ENCODE measurements at regions not wholly inside any gene's neighbourhood (a gene's known extent, or its start where the extent isn't known, plus 50 kb on each side); places are given as distances from the start of the nearest gene placed in this dataset.
"Not testable (repeated sequence)": the region's sequence is repeated elsewhere in the genome, so short reads cannot be mapped to it uniquely, and the experiment has no call there.

DNA sequence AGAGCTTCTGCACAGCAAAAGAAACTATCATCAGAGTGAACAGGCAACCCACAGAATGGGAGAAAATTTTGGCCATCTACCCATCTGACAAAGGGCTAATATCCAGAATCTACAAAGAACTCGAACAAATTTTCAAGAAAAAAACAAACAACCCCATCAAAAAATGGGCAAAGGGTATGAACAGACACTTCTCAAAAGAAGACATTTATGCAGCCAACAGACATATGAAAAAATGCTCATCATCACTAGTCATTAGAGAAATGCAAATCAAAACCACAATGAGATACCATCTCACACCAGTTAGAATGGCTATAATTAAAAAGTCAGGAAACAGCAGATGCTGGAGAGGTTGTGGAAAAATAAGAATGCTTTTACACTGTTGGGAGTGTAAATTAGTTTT is 340.6 kb downstream of the TFAP2B start:
- not testable (repeated sequence) for DNase-seq

GRCh38 chr6:51161752-51162151 is 343.1 kb downstream of the TFAP2B start:
- no peak for DNase-seq

- DNase-seq = no peak
Measured at GRCh38 chr6:51163843-51164529, 345.3 kb downstream of the TFAP2B start.

DNA sequence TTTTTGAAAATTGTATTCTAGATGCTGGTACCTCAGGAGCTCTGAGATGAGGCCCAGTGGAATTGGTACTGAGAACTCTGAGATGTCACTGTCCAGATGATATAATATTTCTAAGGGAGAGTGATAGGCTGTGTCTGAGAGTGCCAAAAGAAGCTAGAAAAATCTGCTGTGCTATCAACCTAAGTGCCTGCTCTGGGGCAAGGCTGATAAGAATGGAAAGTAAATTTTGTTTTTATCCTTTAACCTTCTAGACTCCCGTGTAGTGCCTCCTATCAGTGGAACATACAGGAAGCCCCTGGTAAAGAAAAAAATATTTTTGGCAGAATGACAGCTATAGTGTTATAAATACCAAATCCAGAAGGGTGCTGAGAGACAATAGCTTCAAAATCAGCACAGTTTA is 348.2 kb downstream of the TFAP2B start:
- no peak for DNase-seq

DNA sequence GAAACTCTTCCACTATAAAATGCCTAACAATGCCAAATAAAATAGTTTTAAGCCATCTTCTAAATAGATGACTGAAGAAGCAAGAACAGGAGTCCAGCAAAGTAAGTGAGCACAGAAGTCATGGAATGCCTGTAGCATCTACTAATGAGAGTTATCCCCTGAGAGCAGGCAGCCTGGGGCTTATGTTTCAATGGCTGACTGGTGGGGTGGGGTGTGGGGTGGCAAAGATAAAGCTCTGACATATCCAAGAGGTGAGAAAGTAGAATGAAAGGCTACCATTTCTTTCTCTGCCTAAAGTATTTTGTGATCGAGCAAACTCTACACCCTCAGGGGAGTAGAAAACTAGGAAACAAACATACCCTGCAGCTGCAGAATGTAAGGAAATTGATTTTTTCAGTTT is 348.8 kb downstream of the TFAP2B start:
- DNase-seq = no peak

DNA sequence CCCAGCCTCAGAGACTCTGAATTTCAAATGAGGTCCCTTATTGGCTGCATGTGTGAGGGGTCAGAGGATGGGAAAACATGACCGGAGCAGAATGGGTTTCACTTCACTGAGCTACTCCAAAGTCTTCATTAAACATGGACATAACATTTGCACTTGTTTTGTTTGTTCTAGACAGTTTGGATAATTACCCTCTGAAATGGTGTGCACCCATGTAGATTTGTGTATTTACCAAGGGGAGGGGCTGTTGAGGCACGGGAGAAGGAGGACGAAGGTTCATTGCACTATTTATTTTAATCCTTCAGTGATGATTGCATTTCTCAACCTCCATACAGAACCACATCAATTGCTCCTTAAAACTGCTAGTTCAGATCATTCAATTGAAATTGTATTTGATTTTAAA is 364.2 kb downstream of the TFAP2B start:
- DNase-seq = no peak

DNA sequence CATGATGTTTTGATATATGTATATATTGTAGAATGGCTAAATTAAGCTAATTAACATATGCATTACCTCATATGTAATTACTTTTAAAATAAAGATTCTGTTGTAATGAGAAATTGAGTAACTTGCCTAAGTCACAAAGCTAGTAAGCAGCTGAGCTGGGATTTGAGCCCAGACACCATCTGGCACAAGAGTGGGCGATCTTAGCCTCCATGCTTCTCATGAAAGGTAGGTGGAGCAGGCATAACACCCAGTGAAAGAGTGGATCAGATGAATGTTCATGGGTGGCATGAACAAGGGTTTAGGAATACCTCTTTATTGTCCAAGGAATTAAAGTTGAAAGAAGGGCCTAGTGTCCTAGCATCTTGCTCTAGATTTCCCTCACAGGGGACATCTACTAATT is 365.4 kb downstream of the TFAP2B start:
- no peak for DNase-seq

DNA sequence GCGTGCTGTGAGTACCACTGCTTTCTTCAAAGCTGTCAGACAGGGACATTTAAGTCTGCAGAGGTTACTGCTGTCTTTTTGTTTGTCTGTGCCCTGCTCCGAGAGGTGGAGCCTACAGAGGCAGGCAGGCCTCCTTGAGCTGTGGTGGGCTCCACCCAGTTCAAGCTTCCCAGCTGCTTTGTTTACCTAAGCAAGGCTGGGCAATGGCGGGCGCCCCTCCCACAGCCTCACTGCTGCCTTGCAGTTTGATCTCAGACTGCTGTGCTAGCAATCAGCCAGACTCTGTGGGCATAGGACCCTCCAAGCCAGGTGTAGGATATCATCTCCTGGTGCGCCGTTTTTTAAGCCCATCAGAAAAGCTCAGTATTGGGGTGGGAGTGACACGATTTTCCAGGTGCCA is 374.5 kb downstream of the TFAP2B start:
- DNase-seq = not testable (repeated sequence)

- DNase-seq = no peak
Measured at GRCh38 chr6:51199105-51199552, 380.5 kb downstream of the TFAP2B start.

DNA sequence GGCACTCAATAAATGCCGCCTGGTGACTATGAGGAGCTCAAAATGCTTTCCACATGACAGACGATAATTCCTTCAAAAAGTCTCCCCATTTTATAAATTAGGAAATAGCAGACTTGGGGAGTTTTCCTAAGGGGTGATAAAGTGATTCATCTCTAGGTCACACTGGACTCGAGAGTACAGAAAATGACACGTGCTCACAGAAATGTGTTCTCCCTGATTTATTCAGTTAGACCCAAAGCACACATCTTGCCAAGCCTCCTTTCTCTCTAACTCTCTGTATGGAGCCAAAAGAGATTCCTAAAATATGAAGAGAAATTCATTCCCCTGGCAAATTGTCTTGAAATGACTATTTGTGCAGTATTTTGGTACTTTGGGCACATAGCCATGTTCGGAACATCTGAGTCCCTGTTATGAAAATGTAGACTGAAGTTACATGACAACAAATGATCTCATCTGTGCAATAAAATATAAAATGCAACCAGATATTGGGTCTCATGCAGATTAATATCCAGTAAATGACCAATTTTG is 381.1 kb downstream of the TFAP2B start:
- DNase-seq = no peak

DNA sequence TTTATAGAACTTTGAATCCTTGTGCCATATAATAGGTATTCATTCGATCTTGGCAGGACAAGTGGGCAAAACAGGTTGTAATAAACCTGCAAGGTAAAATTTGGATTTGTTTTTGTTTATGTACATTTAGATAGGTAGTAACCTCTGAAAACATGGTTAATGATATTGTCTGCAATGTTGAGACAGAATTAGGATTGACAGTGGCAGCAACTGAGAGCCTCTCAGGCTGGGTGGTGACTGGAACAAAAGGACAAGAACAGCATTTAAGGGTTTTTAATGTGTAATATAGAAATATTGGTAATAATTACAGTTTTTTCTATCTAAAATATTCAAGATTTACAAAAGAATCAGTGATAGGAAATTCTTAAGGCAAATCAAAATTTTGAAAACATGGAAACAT is 382.0 kb downstream of the TFAP2B start:
- no peak for DNase-seq

- DNase-seq = not testable (repeated sequence)
Measured at GRCh38 chr6:51202653-51203052, 384.0 kb downstream of the TFAP2B start.

- no peak for DNase-seq
Measured at GRCh38 chr6:51203504-51203903, 384.8 kb downstream of the TFAP2B start.

DNA sequence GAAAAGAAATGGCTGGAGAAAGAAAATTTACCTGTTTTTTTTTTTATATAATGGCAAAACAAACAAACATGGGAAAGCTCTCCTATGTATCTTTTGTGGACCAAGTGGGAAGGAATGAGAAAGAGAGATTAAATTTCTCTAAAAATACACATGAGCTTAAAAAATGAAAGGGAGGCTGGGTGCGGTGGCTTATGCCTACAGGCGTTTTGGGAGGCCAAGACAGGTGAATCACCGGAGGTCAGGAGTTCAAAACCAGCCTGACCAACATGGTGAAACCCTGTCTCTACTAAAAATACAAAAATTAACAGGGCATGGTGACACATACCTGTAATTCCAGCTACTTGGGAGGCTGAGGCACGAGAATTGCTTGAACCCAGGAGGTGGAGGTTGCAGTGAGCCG is 388.0 kb downstream of the TFAP2B start:
- DNase-seq = not testable (repeated sequence)

DNA sequence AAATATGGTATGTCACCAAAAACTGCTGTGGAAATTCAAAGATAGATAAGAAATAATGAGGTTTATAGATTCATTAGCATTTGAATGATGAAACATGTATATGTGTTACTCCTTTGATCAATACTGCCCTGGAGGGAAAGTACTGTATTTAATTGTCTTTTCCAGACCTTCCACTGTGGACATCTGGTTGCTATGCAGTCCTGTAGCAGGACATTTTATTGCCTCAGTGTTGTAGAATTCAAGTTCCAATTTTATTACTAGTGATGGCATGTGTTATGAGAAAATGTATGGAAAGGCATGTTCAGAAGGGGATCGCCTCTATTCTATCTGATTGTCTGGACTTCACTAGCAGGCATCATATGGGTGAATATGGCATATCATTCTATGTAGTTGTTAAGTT is 391.0 kb downstream of the TFAP2B start:
- no peak for DNase-seq

DNA sequence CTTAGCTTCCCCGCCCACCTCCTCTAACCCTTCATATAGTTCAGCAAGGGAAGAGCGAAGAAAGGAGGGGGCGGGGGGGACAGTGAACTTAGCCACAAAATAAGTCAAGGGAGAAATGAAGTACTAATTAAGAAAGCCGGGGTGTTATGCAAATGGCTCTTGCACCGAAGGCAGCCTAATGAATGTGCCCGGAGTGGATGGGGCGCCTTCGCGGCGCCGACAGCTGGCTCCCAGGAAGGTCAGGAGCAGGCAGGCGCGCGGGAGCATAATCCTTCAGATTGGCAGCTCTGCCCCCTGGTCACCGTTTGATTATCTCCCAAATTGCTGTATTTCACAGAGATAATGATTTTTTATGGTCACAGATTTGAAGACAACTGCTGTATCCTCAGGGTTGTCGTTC is 395.1 kb downstream of the TFAP2B start:
- DNase-seq = no peak

DNA sequence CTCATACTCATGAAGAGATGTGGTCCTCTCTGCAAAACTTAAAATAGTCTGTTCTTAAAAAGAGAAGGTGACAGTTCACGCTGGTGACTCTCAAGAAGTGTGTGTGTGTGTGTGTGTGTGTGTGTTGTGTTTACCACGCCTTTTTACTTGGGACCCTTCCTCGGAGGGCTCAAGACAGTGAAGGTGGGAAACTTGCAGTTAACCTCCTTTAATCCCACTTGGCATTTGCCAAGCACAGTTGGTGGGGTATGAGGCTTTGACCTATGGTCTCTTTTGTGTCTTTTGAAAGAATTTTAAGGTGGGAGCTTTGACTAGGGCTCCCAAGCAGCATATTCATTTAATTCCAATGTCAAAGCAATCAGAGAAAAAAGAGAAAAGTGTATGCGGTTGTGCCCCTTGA is 395.8 kb downstream of the TFAP2B start:
- DNase-seq = no peak

GRCh38 chr6:51218181-51218580 is 399.5 kb downstream of the TFAP2B start:
- no peak for DNase-seq

GRCh38 chr6:51224580-51225240 is 406.0 kb downstream of the TFAP2B start:
- DNase-seq = not testable (repeated sequence)

- DNase-seq = no peak
Measured at GRCh38 chr6:51241376-51241775, 422.7 kb downstream of the TFAP2B start.

DNA sequence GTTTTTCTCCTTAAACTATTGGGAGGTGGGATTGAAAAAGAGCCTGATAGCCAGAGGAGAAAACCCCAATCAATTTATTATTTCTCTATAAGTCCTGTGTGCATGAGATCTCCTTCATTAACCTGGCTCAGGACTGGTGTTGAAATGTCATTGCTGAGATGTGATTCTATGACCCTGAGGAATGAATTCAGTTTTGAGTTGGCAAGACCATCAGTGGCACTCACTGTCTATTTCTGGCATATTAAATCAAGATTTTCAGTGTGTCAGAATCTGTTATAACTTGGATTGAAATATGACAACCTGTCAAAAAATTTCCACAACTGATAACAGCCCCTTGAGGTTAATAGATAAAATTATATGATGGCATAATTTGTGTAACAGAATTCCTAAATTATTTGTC is 431.1 kb downstream of the TFAP2B start:
- no peak for DNase-seq

GRCh38 chr6:51250317-51250716 is 431.6 kb downstream of the TFAP2B start:
- DNase-seq = no peak

GRCh38 chr6:51257938-51258337 is 439.3 kb downstream of the TFAP2B start:
- DNase-seq = no peak

DNA sequence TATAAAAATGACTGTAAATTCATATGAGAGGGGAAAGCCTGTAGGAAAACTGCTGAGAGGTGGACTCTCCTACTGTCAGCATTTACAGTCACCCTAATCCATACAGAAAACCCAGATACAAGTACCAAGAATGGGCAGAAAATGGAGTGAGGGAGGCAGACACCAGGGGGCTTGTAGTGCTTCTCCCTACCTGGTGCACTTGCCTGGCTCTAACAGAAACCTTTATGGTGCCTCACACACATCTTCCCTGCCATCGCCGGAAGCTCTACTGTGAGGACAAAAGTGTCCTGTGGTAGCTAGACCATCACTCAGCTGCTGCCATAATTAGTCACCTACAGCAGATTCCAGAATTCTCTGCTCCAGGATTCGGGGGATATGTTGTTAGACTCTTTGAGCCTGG is 441.3 kb downstream of the TFAP2B start:
- no peak for DNase-seq

GRCh38 chr6:51261691-51262090 is 443.0 kb downstream of the TFAP2B start:
- DNase-seq = no peak

Measured in CD4-positive, alpha-beta T cell treated with Interleukin-4 for 1 hour (primary cell).